Sigmoid colon (tissue), 4 donors: ENCODE measurements at regions not wholly inside any gene's neighbourhood (a gene's known extent, or its start where the extent isn't known, plus 50 kb on each side); places are given as distances from the start of the nearest gene placed in this dataset.

Experiments used
- CTCF ChIP-seq, 4 experiments: fragments of 450-650 bp in 3 of 4; fragments of 200-600 bp in 1 of 4; IDR thresholded peaks; one replicate each; pipeline ENCODE4 v1.5.1; 2016 to 2019; ENCODE audit warnings: antibody characterized with exemption in 4 of 4, mild to moderate bottlenecking in 3 of 4, moderate library complexity in 2 of 4
- EP300 ChIP-seq, 4 donors: sonication (generic); formaldehyde crosslinking; IDR thresholded peaks; one replicate each; pipeline ENCODE4 v1.6.1; 2017; ENCODE audit warnings: antibody characterized with exemption in 4 of 4
- POLR2A ChIP-seq, 2 donors: fragments of 450-650 bp; IDR thresholded peaks; one replicate each; pipeline ENCODE4 v1.6.1; 2016; ENCODE audit warnings: antibody characterized with exemption in 2 of 2, mild to moderate bottlenecking in 2 of 2, moderate library complexity in 2 of 2
- POLR2AphosphoS5 ChIP-seq, 4 donors: sonication (generic); formaldehyde crosslinking; IDR thresholded peaks; one replicate each; pipeline ENCODE4 v1.6.1; 2017; ENCODE audit warnings: antibody characterized with exemption in 4 of 4

DNA sequence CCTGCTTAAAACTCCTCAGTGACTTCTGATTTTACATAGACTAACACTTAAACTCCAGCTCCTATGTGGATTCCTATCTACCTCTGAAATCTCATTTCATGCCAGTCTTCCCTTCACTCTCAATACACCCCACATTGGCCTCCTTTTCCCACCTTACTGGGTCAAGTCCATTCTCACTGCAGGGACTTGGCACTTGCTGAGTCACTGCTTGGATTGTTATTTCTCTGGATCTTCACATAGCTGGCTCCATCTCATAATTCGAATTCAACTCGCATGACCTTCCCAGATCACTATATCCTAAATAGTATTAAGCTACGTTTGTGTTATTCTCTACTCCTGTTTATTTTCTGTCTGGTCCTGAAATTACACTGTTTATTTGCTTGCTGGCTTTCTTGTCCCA, 59.6 kb upstream of the FRMD4B start:
- no peak for TF ChIP-seq CTCF (IDR thresholded peaks at IDR 0.05)
- TF ChIP-seq POLR2A (IDR thresholded peaks at IDR 0.05) = no peak
- no peak for TF ChIP-seq POLR2AphosphoS5 (IDR thresholded peaks at IDR 0.05)
- no peak for TF ChIP-seq EP300 (IDR thresholded peaks at IDR 0.05)
